ENCODE measurements at regions not wholly inside any gene's neighbourhood (a gene's known extent, or its start where the extent isn't known, plus 50 kb on each side); places are given as distances from the start of the nearest gene placed in this dataset.
"Not testable (repeated sequence)": the region's sequence is repeated elsewhere in the genome, so short reads cannot be mapped to it uniquely, and the experiment has no call there.

DNA sequence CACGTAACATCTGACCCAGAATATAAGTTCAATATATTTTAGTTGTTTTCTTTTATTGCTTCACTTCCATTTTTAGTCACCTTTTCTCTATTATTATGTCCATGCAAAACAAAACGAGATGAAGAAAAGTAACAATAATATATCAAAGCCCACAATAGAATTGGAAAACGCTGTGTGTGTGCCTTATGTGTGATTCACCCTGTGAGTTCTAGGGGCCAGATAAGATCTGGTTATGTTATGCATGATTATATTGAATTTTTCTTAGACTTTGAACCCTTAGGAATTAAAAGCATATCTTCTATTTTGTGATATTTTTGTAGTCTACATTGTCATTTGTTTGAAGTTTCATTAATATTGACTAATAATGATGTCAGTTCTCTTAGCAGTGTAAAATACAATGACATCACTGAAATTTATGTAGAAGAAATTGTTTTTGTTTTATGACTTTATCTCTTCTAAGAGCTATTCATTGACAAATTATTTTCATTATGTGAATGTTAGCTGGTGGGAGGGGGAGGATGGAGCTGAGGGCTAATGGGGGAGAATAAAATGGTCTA lies 243.6 kb downstream of the TFAP2B start:
- no peak for DNase-seq

DNA sequence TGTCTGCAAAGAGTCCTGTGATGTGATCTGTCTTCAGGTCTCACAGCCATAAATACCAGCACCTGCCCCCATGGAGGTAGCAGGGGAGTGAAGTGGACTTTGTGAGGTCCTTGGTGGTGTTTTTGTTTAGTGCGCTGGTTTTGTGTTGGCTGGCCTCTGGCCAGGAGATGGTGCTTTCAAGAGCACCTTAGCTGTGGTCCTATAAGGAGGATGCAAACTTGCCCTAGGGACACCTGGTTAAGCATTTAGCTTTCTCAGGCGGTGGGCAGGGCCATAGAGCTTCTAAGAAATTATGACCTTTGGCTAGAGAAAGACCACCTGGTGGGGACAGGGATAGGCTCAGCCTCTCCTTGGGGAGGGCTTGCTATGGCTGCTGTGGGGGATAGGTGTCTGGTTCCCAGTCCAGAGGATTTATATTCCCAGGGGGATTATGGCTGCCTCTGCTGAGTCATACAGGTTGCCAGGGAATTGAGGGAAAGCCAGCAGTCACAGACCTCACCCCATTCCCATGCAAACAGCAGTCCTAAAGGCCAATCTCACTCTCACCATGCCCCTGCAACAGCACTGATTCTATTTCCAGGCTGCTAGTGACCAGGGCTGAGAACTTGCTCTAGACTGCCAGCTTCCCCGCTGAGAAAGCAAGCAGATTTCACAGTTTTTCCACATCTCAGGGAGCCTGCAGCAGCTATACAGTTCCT lies 259.3 kb downstream of the TFAP2B start:
- DNase-seq, result no peak

DNA sequence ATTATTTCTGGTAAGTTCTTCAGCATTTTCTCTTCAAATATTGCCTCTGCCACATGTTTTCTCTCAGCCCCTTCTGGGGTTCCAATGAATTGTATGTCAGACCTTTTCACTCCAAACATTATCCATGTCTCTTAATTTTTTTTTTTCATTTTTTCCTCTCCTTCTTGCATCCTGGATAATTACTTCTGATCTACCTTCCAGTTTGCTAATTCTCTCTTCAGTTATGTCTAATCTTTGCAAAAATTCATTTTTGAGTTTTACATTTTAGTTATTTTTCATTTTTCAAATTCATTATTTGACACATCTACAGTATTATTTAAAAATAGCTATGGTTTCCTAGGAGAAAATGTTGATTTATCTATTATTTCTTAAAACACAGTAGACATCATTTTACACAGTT lies 271.7 kb downstream of the TFAP2B start:
- no peak for DNase-seq

DNA sequence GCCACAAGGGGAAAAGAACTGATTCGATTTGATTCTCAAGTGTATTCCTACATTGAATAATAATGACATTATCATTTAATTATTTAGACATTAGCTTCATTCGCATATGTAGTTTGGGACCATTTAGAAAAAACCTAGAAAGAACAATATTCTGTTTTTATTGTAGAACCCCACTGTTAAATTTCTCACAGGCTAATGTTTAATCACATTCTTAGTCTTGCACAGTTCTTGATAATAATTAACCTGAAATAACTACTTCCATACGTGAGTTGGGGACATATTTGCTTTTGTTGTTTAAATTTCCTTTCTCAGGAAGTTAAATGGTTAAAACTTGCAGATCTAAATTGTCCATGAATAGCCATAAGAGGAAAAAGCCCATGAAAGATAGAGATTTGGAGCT lies 275.2 kb downstream of the TFAP2B start:
- no peak for DNase-seq

DNA sequence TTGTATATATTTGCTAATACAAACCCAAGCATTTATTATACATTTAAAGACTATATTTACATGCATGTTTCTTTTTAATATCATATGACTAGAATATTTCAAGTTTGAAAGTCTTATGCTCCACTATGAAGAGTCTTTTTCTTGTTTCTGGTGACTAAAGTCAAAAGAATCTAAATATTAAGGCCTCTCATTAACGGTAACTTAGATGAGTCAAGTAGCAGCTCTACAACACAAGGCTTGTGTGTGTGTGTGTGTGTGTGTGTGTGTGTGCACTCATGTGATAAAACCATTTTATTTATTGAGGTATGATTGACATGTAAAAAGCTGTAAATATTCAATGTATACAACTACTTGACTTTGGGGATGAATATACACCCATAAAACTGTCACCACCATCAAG lies 275.6 kb downstream of the TFAP2B start:
- DNase-seq, result no peak

DNA sequence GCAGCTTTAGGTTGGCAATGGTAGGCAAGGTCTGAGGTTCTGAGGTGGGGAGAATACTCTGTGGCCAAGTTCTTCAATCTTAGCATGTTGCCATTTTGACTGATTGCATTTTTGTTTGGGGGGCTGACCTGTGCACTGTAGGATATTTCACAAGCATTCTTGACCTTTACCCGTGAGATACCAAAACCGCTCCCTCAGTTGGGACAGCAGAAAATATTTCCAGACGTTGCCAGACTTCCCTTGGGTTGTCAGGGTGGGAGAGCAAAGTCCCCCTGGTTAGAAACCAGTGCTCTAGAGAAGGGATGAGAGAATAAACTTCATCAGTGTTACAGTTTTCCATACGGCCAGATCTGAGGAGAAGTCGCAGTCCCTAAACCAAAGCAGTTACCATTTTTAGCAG lies 279.6 kb downstream of the TFAP2B start:
- no peak for DNase-seq

DNA sequence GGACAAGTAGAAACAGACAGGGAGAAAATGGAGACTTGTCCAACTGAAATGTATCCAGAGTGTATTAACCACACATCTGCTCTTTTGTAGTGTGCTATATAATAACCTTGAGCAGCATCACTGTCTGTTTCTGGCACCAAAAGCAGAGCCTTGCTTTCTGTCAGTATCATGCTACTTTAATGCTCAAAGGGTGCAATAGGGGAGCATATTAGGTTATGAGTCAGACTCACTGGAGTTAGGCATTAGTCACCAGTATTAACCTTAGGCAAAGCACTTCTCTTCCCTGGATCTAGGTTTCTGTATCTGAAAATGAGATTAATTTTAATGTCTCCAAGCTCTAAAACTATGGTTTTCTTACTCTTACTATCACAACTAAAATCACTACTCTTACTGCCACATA lies 280.1 kb downstream of the TFAP2B start:
- no peak for DNase-seq

DNA sequence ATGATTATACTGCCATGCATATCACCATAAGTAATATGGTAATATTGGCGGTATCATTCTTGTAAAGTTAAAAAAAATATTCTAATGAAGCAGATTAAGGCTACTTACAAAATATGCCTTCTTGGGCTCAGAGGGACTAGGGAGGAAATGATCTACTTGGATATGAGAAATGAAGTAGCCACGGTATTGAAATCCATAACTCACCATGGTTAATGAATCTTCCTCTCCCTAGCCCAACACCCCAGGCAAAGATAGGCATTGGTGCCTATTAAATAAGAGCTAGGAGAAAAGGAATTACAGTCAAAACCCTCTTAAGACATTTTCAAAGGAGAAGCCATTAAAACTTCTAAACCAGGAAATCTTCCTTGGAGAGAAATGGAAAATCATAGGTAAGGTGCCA lies 280.5 kb downstream of the TFAP2B start:
- DNase-seq, result no peak

DNA sequence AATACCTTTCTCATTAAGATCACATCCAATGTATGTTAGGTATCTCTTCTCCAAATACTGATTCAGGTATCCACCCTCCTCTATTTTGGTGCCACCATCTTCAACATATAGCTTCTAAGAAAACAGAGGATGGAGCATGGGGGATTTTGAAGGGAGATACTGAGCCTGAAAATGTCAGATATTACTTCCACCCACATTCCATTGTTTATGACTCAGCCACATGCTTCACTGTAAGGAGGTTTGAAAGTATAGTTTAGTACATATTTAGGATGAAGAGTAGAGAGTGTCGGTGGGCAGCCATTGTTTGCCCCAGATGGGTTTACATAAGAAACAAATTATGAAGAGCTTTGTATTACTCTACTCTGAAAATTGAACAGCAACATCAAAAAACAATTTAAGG lies 286.7 kb downstream of the TFAP2B start:
- no peak for DNase-seq

DNA sequence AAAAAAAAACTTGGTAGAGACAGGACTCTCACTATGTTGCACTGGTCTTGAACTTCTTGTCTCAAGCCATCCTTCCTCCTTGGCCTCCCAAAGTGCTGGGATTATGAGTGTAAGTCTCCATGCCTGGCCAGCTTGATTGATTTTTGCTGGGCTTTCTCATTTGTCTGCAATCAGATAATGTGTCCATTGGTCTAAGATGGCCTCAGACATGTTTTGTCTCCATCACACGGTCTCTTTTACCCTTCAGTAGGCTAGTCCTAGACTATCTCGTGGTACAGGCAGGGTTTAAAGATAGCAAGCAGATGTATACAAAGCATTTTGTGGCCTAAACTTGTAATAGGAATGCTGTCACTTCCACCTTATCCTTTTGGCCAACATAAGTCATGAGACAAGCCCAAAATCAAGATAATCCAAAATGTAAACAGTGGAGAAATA lies 289.1 kb downstream of the TFAP2B start:
- no peak for DNase-seq

DNA sequence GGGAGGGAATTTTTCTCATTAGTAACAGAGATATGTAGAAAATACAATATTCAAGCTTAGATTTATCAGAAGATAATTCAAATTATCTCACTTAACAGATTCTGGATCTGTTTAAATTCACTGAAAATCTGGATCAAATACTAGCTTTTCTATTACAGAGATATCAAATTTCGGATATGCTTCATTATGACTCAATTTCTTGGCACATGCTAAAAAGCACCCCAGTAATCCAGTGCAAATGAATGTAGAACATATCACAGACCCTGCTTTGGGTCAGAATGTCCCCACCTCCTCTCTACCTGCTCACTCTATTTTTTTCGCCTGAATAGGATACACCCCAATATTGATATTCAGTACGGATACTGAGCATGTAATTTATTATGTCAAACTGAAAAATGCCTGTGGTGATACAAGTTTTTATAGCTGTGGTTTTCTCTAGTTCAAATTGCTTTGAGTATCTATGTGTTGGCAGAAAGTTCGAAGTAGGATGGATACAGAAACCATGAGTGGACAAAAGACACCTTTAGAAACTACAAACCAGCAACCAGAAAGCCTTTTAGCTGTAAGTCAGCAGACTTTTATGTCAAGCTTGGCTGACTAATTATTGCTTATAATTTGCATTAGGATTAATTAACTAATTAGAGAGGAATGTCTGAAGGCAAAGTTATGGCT lies 290.0 kb downstream of the TFAP2B start:
- DNase-seq, result no peak

DNA sequence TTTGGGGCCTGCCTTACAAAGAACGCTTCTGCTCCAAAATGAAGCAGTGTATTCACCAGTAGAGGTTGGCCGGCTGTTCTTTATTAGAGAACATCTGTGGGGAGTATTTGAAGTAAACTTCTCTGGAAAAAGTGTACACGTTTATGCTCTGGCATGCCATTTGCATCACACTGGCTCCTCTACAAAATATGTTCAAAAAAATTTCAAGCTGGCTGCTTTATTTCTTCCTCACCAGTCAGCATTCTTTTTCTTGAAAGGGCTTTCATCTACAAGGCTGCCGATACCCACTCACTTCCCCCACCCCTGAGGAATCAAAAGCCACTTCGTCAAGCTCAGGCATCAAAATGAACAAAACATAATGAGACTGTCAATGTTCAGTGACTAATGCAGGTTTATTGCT lies 294.1 kb downstream of the TFAP2B start:
- DNase-seq, result no peak

DNA sequence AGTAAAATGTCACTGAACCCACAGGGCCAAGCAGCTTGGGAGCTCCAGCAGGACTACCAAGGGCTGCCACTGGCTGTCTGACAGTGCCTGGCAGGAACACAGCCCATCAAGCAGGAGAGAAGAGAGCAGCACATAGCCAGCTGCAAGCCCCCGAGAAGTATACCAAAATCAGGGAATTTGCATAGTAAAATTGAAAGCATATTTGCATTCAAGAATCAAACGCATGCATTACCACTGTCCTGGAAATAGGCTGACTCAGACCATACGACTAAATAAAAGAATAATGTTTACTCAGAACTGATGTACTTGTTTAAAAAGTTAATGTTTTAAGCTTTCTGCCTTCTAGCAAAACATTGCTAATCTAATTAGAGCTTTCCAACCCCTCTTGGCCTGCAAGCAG lies 298.1 kb downstream of the TFAP2B start:
- DNase-seq, result no peak

DNA sequence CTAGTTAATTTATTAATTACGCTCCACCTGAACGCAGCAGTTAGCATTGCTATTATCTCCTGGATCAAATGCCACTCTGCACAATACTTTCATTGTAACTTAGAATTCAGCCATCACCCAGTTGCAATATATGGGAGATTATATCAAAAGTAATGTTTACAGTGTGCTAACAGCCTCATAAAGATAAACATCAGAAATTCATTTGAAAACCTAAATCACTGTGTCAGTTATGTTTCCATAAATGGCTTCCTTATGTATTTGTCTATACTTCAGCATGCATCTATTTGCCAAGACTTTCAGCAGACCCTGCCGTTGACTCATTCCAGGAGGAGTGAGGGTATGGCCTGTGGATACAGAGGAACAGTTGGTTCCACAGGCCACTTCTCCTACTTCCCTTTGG lies 300.1 kb downstream of the TFAP2B start:
- no peak for DNase-seq

DNA sequence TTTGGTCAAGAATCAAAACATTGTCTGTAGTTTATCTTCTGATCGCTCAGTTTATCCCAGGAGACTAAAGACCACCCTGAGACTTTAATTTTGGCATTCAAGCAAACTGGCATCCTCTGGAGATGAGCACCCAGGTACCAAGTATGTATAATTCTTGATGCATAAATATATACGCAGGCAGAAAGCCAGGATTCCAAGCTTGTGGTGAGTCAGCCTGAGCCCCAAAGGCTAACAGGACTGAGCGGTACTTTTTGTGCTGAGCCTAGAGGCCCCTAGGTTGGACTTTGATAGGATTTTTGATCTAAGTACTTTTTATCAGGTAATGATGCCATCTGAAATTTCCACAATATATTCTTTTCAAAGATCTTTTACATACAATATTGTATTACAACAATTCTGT lies 301.3 kb downstream of the TFAP2B start:
- DNase-seq, result no peak

DNA sequence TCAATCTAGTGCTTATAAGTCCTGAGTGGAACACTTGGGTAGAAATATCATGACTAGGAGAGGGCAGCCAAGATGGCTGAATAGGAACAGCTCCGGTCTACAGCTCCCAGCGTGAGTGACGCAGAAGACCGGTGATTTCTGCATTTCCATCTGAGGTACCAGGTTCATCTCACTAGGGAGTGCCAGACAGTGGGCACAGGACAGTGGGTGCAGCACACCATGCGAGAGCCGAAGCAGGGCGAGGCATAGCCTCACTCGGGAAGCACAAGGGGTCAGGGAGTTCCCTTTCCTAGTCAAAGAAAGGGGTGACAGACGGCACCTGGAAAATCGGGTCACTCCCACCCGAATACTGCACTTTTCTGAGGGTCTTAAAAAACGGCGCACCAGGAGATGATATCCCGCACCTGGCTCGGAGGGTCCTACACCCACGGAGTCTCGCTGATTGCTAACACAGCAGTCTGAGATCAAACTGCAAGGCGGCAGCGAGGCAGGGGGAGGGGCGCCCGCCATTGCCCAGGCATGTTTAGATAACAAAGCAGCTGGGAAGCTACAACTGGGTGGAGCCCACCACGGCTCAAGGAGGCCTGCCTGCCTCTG lies 302.8 kb downstream of the TFAP2B start:
- DNase-seq, result peak; percentile 23

DNA sequence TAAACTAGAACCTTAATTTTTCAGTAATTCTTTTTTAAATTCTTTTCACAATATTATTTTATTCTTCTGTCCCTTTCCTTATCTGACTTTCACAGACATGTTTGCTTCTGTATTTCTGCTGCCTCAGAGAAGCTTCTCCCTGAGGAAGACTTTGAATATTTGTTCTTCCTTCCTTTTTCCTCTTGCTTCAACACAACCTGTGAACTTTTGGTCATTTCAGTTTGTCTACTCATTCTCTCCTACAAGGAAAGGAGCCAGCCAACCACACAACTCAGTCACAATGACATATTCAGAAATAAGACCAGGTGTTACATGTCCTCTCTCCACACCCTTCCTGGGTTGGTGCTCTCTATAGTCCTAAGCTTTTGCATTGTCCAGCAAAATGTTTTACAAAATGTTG lies 310.4 kb downstream of the TFAP2B start:
- DNase-seq, result no peak

DNA sequence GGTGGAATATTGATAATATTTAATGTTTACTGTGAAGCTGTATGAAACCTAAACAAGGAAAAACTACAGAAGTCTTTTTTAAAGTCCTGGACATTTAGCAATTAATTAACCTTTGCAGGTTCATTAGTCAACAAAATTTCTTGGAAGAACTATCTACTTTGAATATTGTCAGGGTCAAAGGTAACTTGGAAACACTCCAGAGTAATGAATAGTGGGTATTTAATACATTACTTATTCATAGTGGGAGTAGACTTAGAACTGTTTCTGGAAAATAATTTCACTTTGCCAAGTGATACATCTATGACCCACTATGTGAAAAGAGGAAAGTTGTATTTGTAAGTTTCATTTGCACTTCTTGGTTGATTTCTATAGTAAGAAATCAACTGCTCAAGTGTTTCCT lies 319.1 kb downstream of the TFAP2B start:
- no peak for DNase-seq

DNA sequence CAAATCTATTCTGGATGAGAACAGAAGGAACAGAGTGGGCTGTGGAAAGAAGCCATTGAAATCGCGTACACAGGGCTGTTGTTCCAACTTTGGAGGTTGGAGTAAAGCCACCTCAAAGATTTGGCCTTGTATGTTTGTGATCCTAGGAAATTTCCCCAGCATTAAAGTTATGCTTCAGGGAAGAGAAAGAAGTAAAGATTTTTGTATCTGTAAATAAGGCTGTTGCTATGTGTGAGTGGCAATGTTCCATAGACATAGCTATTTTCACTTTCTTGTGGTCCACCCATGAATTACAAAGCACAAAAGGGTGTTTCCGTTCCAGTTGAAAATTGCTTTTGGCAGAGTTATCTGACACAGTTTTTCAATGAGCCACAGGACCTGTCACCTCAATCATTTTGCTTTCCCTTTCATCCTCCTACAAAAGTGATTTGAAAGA lies 321.3 kb downstream of the TFAP2B start:
- DNase-seq, result no peak

DNA sequence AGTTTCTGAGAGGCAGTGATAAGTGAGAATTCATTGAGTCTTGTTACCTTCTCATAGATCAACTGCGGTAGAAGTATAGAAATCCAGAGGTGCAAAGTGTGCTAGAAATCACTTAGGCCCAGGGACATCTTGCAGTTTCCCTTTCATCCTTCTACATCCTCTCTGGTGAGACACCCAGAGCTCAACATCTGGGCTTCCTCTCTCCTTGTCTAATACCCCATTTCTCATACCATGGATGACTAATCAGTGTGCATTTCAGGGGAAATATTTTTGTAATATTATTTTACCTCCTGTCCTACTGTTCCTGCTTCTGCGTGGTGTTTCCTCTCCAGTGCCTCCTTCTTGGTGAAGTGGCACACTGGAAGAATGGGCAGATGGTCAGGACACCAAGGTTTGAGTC lies 322.4 kb downstream of the TFAP2B start:
- no peak for DNase-seq

DNA sequence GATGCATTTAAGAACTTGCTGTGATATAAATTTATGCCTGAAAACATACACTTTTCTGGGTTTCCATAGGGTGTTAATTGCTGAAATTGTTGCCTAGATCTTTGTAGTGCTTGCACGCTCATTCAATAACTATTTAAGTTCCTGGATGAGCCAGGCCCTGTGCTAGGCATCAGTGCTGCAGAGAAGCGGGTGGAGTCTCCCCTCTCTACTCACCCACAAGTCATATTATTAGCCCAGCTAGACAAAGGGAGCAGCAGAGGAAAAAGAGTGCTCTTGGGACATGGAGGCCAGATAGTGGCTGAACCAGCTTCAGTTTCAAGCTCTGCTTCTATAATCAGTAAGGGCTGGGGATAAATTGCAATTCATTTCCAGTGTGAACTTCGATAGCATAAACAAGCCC lies 329.1 kb downstream of the TFAP2B start:
- no peak for DNase-seq

DNA sequence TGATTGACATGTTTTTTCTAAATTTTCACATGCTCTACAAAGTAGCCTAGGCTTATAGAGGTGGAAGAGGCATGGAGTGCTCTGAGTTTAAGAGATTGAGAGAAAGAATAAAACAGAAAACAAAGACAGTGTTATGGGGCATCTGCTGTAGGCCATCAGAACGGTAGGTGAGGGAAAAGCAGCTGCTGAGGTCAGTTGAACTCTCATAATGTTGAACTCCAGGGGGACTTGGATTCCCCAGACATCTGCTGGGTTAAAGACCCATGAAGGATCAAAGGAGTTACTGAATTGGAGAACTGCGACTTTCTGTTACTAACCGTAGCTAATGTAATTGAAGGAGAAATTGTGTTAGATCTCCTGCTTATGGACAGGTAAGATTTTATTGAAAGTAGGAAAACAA lies 333.9 kb downstream of the TFAP2B start:
- DNase-seq, result no peak

DNA sequence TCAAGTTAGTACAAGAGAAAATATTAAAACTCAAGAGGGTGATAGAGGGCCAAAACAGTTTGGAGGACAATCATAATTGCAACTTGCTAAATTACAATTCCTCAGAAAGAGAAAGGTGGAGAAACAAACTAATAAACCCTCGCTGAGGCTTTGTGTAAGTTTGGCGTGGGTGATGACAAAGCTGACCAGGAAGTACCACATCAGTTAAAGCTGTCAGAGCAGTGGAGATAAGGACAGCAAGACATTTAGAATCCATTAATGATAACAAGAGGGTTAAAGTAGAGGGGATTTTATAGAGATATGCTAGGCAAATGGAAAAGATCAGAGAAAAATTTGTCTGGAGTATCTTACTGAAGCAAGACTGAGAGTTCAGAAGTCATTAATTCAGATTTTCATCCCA lies 334.4 kb downstream of the TFAP2B start:
- DNase-seq, result peak; percentile 21

DNA sequence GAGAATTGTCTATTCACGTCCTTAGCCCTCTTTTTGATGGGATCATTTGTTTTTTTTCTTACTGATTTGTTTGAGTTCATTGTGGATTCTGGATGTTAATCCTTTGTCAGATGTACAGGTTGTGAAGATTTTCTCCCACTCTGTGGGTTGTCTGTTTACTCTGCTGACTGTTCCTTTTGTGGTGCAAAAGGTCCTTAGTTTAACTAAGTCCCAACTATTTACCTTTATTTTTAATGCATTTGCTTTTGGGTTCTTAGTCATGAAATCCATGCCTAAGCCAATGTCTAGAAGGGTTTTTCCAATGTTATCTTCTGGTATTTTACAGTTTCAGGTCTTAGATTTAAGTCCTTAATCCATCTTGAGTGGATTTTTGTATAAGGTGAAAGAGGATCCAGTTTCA lies 336.3 kb downstream of the TFAP2B start:
- not testable (repeated sequence) for DNase-seq

Measured in hematopoietic multipotent progenitor cell treated with erythropoietin and hydrocortisone succinate and interleukin-3 and kit ligand, for 4 days (in vitro differentiated cells).